GM21825 (cell line): ENCODE measurements at regions not wholly inside any gene's neighbourhood (a gene's known extent, or its start where the extent isn't known, plus 50 kb on each side); places are given as distances from the start of the nearest gene placed in this dataset.

ENCODE experiments used
- ATAC-seq: cut with Tn5 transposase; IDR thresholded peaks from one replicate; pipeline ENCODE4 v1.9.1; 2021; ENCODE audit warnings: mild to moderate bottlenecking, moderate library complexity; ENCODE audit not compliant: unreplicated experiment

DNA sequence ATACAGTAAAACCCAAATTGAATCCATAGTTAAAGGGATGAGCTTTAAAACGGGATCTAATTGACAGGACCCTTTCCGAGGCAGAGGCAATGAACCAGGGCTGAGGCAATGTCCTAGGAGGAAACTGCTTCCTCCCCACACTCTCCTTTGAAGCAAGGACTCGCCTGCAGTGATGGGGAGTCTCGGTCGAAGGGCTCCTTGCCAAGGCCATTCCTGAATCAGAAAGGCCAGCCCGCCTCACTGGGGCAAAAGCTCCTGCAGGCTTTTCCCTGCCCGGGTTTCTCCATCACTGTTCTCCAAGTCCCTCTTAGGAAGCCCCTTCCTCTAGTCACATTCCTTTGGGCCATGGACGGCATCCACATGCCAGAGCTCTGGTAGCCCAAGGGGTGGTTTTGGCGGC, 132.0 kb downstream of the RBFOX3 start:
- ATAC-seq: no peak

- ATAC-seq: no peak
Observed at GRCh38 chr17:79478051-79478461, 132.8 kb downstream of the RBFOX3 start.

GRCh38 chr17:79476074-79476652, 134.7 kb downstream of the RBFOX3 start:
- no peak for ATAC-seq

DNA sequence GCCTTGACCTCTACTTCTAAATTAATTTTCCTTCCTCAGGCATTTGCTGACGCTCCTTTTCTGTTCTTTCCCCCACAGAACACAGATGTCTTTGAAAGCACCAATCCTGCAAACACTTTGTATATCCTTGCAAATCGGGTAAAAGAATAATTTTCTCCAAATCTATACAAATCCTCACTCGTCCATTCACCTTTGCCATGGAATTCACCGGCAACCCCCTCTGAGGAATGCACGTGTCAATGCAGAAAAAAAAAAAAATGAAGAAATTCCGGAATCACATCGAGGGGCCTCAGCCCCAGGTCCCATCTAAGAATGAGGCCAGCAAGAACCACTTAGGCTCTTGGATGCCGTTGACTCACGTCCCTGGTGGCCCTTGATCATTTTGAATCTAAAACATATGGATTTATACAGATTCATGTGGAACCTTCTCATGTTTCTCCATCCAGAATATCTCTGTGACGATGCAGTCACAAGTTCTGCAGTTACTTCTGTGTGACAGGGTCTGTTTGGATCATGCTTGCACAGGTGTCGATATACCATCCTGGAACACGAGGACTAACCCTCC, 136.9 kb downstream of the RBFOX3 start:
- ATAC-seq: no peak

DNA sequence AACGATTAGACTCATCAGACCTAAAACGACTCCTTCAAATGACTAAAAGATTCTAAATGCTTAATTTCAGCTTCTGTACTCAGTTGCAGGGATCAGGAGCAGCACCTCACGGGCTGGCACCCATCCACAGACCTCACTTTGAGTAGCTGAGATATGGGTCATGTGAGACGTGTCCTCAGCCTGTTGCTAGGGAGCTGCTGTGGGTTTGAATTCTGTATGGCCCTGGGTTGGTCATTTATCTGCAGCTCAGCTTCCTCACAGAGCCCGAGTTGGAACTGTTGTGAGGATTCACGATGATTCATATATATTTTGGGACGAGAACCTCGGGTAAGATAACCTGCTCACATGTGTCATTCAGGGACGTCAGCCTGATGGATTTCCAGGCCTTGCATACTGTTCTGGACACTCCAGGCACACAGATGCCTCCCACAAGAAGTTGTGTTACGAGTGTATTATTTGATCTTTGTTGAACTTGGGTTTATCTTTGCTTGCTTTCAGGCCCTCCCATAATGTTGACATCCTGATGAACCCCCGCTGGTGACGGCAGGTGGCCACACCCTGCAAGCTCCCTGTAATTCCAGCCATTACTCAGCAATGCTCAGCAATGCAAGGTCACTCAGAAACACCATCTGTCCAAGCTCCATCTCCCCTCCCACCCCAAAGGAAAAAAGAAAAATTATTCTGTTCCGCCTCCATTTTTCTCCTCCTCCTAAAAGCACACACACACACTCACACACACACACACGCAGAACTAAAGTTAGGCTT, 137.6 kb downstream of the RBFOX3 start:
- ATAC-seq: no peak

- no peak for ATAC-seq
Observed at GRCh38 chr17:79470754-79471153, 140.1 kb downstream of the RBFOX3 start.

GRCh38 chr17:79469646-79470045, 141.2 kb downstream of the RBFOX3 start:
- ATAC-seq: no peak

DNA sequence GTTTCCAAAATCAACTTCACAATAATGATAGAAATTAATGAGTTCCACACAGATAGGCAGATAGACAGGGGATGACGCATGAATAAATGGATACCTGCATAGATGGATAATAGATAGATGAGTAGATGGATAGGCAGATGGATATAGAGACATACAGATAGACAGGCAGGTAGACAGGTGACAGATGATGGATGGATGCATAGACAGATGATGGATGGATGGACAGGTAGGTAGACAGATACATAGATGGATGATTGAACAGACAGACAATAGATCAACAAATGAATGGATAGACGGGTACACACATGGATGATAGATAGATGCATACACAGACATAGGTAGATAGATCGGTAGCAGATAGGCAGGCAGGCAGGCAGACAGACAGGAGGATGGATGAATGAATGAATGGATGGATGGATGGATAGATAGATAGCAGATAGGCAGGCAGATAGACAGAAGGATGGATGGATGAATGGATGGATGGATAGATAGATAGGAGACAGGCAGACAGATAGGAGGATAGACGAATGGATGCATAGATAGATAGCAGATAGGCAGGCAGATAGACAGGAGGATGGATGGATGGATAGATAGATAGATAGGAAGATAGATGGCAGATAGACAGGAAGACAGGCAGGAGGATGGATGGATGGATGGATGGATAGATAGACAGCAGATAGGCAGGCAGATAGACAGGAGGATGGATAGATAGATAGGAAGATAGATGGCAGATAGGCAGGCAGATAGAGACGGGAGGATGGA, 142.5 kb downstream of the RBFOX3 start:
- no peak for ATAC-seq

DNA sequence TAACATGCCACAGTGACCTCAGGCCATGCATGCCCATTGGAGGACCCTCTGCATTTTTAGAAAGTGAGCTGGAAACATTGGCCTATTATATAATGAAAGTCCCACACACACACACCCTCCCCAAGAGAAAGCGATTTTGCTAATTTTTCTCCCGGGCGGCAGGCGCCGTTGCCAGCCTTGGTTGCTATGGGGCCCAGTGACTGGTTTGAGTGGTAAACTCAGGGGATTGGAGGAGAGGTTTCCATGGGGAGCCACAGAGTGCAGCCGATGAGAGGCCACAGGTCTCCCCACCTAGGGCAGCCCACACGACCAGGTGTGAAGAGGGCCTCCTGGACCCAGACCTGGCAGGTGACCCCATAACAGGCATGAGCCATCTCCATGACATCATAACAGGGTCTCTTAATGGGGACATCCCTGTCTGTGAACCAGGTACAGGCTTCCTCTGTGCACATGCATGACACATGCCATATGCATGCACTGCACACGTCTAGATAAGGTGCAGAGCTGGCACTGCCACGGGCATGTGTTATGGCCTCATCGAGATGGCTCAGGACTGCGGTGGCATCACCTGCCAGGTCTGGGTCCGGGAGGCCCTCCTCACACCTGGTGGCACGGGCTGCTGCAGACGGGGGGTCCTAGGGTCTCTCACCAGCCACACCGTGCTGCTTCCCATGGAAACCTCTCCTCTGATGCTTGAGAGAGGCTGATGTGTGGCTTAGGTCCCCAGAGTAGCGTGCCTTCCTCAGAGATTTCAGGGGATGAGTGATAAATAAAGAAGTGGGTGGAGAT, 144.1 kb downstream of the RBFOX3 start:
- no peak for ATAC-seq

GRCh38 chr17:79465681-79466025, 145.2 kb downstream of the RBFOX3 start:
- no peak for ATAC-seq

DNA sequence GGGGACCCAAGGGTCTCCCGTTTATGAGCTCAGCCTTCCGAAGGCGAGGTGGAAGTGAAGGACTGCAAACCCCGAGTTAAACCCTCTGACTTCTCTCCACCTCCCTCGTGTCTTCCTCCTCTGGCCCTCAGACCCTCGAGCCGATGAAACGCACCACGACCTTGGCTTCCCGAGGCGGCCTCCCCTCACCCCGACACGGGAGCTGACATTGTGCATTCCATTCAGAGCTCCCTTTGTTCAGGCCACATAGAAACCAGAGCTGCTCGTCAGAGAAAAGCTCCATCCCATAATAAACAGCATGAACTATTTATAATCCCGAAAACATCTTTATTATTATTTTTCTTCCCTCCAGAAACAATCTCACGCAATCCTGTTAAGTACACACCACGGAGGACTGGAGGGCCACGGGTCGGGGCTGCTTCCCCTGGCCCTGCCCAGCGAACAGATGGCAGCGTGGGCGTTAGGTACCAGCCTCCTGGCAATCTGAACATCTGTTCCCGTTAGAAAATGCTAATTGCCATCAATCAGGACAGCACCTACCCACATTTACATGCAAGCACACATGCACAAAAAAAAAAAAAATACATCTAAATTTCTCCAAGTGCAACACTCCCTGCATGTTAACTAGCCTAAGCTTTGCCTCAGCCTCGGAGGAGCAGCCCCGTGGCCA, 145.7 kb downstream of the RBFOX3 start:
- ATAC-seq: no peak

DNA sequence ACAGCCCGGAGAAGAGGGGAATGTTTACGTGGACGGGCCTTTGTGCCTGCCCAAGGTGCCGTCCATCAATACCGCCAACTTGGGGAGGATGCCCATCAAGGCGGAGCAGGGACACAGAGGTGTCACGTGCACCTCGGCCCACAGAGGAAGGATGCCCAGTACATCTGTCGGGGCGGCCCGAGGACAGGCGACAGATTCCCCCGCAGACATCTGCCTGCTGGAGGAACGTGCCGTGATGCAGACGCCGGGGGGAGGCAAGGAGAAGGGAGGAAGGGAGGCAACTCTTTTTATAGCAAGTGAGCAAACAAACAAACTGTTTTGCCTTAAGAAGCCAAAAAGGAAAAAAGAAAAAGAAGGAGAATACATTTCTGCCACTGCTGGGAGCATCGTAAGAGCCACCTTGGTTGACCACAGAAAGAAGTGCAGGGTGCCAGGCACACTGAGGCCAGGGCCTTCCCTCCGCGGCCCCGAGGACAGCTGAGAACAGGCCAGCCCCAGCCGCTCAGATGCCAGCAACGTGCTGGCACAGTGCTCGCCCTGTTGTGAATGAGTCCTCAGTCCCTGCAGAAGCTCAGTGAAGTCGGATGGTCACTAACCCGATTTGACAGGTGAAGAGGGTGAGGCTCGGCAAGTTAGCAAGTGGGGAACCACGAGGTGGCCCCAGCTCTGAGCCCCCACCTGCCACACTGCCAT, 146.4 kb downstream of the RBFOX3 start:
- ATAC-seq: no peak

- ATAC-seq: no peak
Observed at GRCh38 chr17:79463421-79464317, 147.2 kb downstream of the RBFOX3 start.

DNA sequence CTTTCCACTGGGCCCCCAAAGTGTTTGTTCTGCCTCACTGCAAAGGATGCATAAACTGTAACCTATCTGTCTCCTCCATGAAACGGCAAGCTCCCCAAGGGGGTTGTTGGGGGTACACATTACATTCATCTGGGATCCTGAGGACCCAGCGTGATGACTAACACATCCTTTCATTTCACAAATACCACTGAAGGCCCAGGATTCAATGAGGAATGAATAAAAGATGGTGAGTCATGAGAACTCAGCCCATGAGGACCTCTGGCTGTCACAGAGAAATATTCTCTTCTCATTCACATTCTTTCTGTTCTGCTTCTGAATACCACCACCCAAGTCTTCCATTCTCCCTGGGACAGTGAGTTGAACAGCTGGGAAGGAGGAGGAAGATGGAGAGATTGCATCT, 149.8 kb downstream of the RBFOX3 start:
- no peak for ATAC-seq

DNA sequence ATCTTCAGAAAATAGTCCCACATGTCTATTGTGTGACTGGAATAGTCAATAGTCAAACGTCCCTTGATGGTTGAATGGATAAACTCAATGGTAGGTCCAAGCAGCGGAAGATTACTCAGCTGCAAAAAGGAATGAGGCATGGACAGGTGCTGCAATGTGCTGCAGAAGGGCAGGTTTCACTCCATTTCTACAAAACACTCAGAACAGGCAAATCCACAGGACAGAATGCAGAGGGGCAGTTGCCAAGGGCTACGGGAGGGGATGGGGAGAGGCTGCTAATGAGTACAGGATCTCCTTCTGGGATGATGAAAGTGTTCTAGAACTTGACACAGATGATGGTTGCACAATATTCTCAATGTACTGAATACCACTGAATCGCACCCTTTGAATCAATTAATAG, 151.0 kb downstream of the RBFOX3 start:
- no peak for ATAC-seq

DNA sequence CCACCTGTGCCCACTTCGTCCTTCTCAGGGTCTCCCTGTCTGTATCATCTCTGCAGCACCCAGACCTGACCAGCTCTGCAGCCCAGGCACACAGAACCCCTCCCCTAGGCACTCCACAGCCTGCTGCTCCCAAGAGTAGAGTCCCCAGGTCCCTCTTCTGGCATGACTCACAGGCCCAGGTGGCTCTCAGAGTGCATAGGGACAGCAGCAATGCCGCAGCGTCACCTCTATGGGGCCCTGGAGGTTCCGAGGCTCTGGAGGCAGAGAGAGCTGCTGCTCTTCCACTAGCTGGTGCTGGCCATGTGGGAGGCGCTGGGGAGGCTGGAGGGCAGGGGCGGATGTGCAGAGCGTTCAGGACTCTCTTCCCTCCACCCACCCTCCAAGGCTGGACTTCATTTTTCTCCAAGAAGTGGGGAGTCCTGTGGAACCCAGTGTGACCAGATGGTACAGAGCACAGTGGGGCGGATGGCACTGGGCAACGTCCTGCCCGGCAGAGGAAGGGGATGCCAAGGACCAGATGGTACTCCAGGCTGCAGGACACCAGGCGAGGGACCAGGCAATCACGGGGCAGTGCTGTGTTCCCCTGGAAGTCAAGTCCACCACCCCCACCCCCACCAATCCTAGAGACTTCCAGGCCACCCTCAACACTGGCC, 151.7 kb downstream of the RBFOX3 start:
- no peak for ATAC-seq

- no peak for ATAC-seq
Observed at GRCh38 chr17:79458356-79458755, 152.5 kb downstream of the RBFOX3 start.

DNA sequence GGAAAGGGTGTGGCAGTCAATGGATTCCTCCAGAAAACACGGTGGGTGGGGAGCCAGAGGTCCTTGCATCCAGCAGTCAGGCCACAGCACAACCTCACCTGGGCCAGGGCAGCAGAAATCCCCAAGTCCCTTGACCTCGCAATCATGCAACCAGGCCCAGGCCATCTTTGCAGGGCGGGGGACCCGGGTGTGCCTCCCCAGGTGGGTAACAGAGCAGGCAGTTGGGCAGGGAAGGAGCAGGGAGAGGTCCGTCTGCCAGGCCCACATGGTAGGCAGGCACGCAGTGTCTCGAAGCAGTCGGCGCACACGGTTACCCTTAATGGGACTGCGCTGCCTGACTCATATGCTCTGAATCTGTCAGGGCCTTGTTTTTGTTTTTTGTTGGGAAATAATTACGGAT, 153.0 kb downstream of the RBFOX3 start:
- no peak for ATAC-seq
